Upper lobe of right lung (tissue), 1 donor: ENCODE measurements at regions not wholly inside any gene's neighbourhood (a gene's known extent, or its start where the extent isn't known, plus 50 kb on each side); places are given as distances from the start of the nearest gene placed in this dataset.

ENCODE experiments used
- ATAC-seq: fragments of 200-7000 bp; cut with Tn5 transposase; one replicate; pipeline ENCODE4 v1.9.1; 2020; ENCODE audit warnings: mild to moderate bottlenecking, moderate library complexity
- DNase-seq: peaks from one replicate; pipeline ENCODE4 v3.0.0-alpha.2; 2020
- H3K27ac ChIP-seq: fragments of 200-600 bp; one replicate; pipeline ENCODE4 v1.8.0; 2022
- H3K27me3 ChIP-seq: fragments of 200-600 bp; one replicate; pipeline ENCODE4 v1.8.0; 2022; ENCODE audit warnings: mild to moderate bottlenecking
- H3K36me3 ChIP-seq: fragments of 200-600 bp; one replicate; pipeline ENCODE4 v1.8.0; 2022
- H3K4me1 ChIP-seq: fragments of 200-600 bp; one replicate; pipeline ENCODE4 v1.8.0; 2022
- H3K4me3 ChIP-seq: fragments of 200-600 bp; one replicate; pipeline ENCODE4 v1.8.0; 2022; ENCODE audit warnings: mild to moderate bottlenecking
- H3K9me3 ChIP-seq: fragments of 200-600 bp; one replicate; pipeline ENCODE4 v1.8.0; 2022
- CTCF ChIP-seq: fragments of 200-600 bp; IDR thresholded peaks from one replicate; pipeline ENCODE4 v1.8.0; 2022; ENCODE audit warnings: antibody characterized with exemption
- intact Hi-C: fragments of 100-400 bp; cut with DNase I; formaldehyde crosslinking; loops from one replicate; pipeline ENCODE4 v1.11.0; 2022
- donor health status: DM: no; HTN: yes; CAD: no; lungs with severe emphysema.

- no peaks in the 10 kb centered on the region for H3K9me3 ChIP-seq
- no peak for DNase-seq
- H3K36me3 ChIP-seq = no peaks in the 10 kb centered on the region
- intact Hi-C loops = no loop called here
- no peak overlapping the region for H3K27ac ChIP-seq
- peaks cover 4% of the 10 kb centered on the region for H3K27me3 ChIP-seq
- no peaks in the 10 kb centered on the region for H3K4me1 ChIP-seq
- H3K4me3 ChIP-seq = no peak overlapping the region
- no peak for ATAC-seq
- no peak for TF ChIP-seq CTCF
Measured at GRCh38 chr3:59528251-59528650, 478.4 kb upstream of the CFAP20DC start.

- intact Hi-C loops = no loop called here
- H3K4me3 ChIP-seq = no peak overlapping the region
- H3K27me3 ChIP-seq = peaks cover 2% of the 10 kb centered on the region
- H3K9me3 ChIP-seq = no peaks in the 10 kb centered on the region
- no peaks in the 10 kb centered on the region for H3K4me1 ChIP-seq
- no peak for TF ChIP-seq CTCF
- ATAC-seq (no peak), DNase-seq (no peak)
- H3K27ac ChIP-seq = no peak overlapping the region
- H3K36me3 ChIP-seq = no peaks in the 10 kb centered on the region
Measured at GRCh38 chr3:59527493-59527892, 477.7 kb upstream of the CFAP20DC start.

GRCh38 chr3:59526999-59527398, 477.2 kb upstream of the CFAP20DC start:
- intact Hi-C loops = no loop called here
- DNase-seq = no peak
- H3K4me1 ChIP-seq = no peaks in the 10 kb centered on the region
- H3K27ac ChIP-seq = no peak overlapping the region
- no peaks in the 10 kb centered on the region for H3K27me3 ChIP-seq
- no peaks in the 10 kb centered on the region for H3K9me3 ChIP-seq
- ATAC-seq = no peak
- TF ChIP-seq CTCF = no peak
- no peaks in the 10 kb centered on the region for H3K36me3 ChIP-seq
- H3K4me3 ChIP-seq = no peak overlapping the region

- no peaks in the 10 kb centered on the region for H3K27me3 ChIP-seq
- H3K4me1 ChIP-seq = no peaks in the 10 kb centered on the region
- H3K4me3 ChIP-seq = no peak overlapping the region
- no peak for DNase-seq
- intact Hi-C loops = no loop called here
- no peaks in the 10 kb centered on the region for H3K36me3 ChIP-seq
- no peak for TF ChIP-seq CTCF
- no peak overlapping the region for H3K27ac ChIP-seq
- ATAC-seq = peak; percentile 55
- no peaks in the 10 kb centered on the region for H3K9me3 ChIP-seq
Measured at GRCh38 chr3:59522550-59522949, 472.7 kb upstream of the CFAP20DC start.

- intact Hi-C loops = no loop called here
Measured at GRCh38 chr3:59519094-59519493, 469.3 kb upstream of the CFAP20DC start.

More at GRCh38 chr3:59519094-59519493, 469.3 kb upstream of the CFAP20DC start:
- ATAC-seq (no peak), DNase-seq (no peak)
- TF ChIP-seq CTCF = no peak
- Histone ChIP-seq H3K36me3 (no peaks in the 10 kb centered on the region), H3K4me3 (no peak overlapping the region), H3K4me1 (no peaks in the 10 kb centered on the region), H3K9me3 (no peaks in the 10 kb centered on the region), H3K27me3 (no peaks in the 10 kb centered on the region), H3K27ac (no peak overlapping the region)
